H1 (cell line): ENCODE measurements at regions not wholly inside any gene's neighbourhood (a gene's known extent, or its start where the extent isn't known, plus 50 kb on each side); places are given as distances from the start of the nearest gene placed in this dataset.

Experiments
- EZH2 ChIP-seq: fragments of 200-600 bp; sonication (generic); IDR thresholded peaks from 2 replicates; pipeline ENCODE4 v1.7.1; 2012; ENCODE audit warnings: low read depth, mild to moderate bottlenecking, moderate library complexity, low read length, inconsistent platforms; ENCODE audit not compliant: severe bottlenecking
- POLR2A ChIP-seq, 2 experiments: IDR thresholded peaks; 1 replicate in 1 of 2; 2 replicates in 1 of 2; pipeline ENCODE4 v1.6.1; 2011; ENCODE audit warnings: low read depth in 2 of 2, low read length in 2 of 2, mild to moderate bottlenecking in 2 of 2; ENCODE audit errors: control extremely low read depth in 1 of 2

GRCh38 chr13:58302349-58302748 is 670.8 kb downstream of the PCDH17 start:
- TF ChIP-seq EZH2, result no peak
- TF ChIP-seq POLR2A (IDR thresholded peaks at IDR 0.05; ENCODE audit: control extremely low read depth in 1 of 2, low read depth in 2 of 2, low read length in 2 of 2), result no peak
